Right lobe of liver (tissue), 6 donors: ENCODE measurements at regions not wholly inside any gene's neighbourhood (a gene's known extent, or its start where the extent isn't known, plus 50 kb on each side); places are given as distances from the start of the nearest gene placed in this dataset.
"Not testable (repeated sequence)": the region's sequence is repeated elsewhere in the genome, so short reads cannot be mapped to it uniquely, and the experiment has no call there.

Experiments
- ATAC-seq, 4 donors: fragments of 200-7000 bp; cut with Tn5 transposase; one replicate each; pipeline ENCODE4 v1.9.1; 2020; ENCODE audit warnings: mild to moderate bottlenecking in 4 of 4, moderate library complexity in 4 of 4
- DNase-seq, 3 donors: peaks; one replicate each; pipeline ENCODE4 v3.0.0-alpha.2; 2020
- H3K27ac ChIP-seq, 3 donors: fragments of 200-600 bp; one replicate each; pipeline ENCODE4 v1.8.0; 2022
- H3K27me3 ChIP-seq, 2 donors: fragments of 200-600 bp; one replicate each; pipeline ENCODE4 v1.8.0; 2022
- H3K36me3 ChIP-seq, 4 donors: fragments of 200-600 bp; sonication (generic) in 1 of 4; one replicate each; pipeline versions ENCODE4 v1.5.1 to v1.8.0; 2017 to 2022; ENCODE audit warnings: control low read depth in 1 of 4
- H3K4me1 ChIP-seq, 4 donors: fragments of 200-600 bp; sonication (generic) in 1 of 4; one replicate each; pipeline versions ENCODE4 v1.5.1 to v1.8.0; 2017 to 2022; ENCODE audit warnings: control low read depth in 1 of 4
- H3K4me3 ChIP-seq, 3 donors: fragments of 200-600 bp; one replicate each; pipeline ENCODE4 v1.8.0; 2022
- H3K9me3 ChIP-seq, 4 donors: fragments of 200-600 bp; sonication (generic) in 1 of 4; one replicate each; pipeline versions ENCODE4 v1.5.1 to v1.8.0; 2017 to 2022; ENCODE audit warnings: control low read depth in 1 of 4
- CTCF ChIP-seq, 4 donors: fragments of 200-600 bp in 3 of 4; fragments of 450-650 bp in 1 of 4; IDR thresholded peaks; one replicate each; pipeline versions ENCODE4 v1.5.1 to v1.8.0; 2016 to 2022; ENCODE audit warnings: antibody characterized with exemption in 4 of 4, mild to moderate bottlenecking in 2 of 4
- POLR2A ChIP-seq: fragments of 450-650 bp; IDR thresholded peaks from one replicate; pipeline ENCODE4 v1.6.1; 2017; ENCODE audit warnings: antibody characterized with exemption, mild to moderate bottlenecking
- WGBS: methylation state at CpG from one replicate; pipeline ENCODE4 v1.1.6; 2018; ENCODE audit warnings: low coverage, low lambda C conversion rate; ENCODE audit not compliant: insufficient coverage; ENCODE audit errors: missing lambda C conversion rate; 5-methylcytosine and 5-hydroxymethylcytosine counted together
- intact Hi-C, 2 donors: fragments of 100-400 bp; cut with DNase I; formaldehyde crosslinking; loops; one replicate each; pipeline versions ENCODE4 v1.11.2 to v1.14.1; 2022
- donor health status: DM: no; HTN: yes; CAD: no.
- donor health status: DM: no; HTN: no; CAD: no.
- donor health status: DM: no; HTN: no; CAD: no.
- donor health status: DM: no; HTN: yes; CAD: no.
- donor health status: DM: no; HTN: yes; CAD: no.

GRCh38 chr4:43146198-43146597 lies 253.7 kb downstream of the GRXCR1 start:
- no peak for DNase-seq
- H3K4me1 ChIP-seq = no peaks in the 10 kb centered on the region
- H3K9me3 ChIP-seq = no peaks in the 10 kb centered on the region
- no peak for TF ChIP-seq CTCF (IDR thresholded peaks at IDR 0.05)
- TF ChIP-seq POLR2A = no peak
- no peak for ATAC-seq
- H3K27me3 ChIP-seq = no peaks in the 10 kb centered on the region
- WGBS = 15% methylated on average over 3 of the region's 3 CpGs
- H3K4me3 ChIP-seq = no peak overlapping the region
- intact Hi-C loops = no loop called here
- no peaks in the 10 kb centered on the region for H3K36me3 ChIP-seq
- H3K27ac ChIP-seq = no peak overlapping the region

- no CpG with 5 or more reads among the region's 2 CpGs for WGBS
- Histone ChIP-seq H3K4me3 (no peak overlapping the region), H3K9me3 (no peaks in the 10 kb centered on the region), H3K4me1 (no peaks in the 10 kb centered on the region), H3K27ac (no peak overlapping the region), H3K36me3 (no peaks in the 10 kb centered on the region), H3K27me3 (no peaks in the 10 kb centered on the region)
- intact Hi-C loops = no loop called here
- DNase-seq = no peak
- ATAC-seq = no peak
- TF ChIP-seq POLR2A (no peak), CTCF (IDR thresholded peaks at IDR 0.05) (no peak)
Observed at GRCh38 chr4:43148481-43148880, 256.0 kb downstream of the GRXCR1 start.

- ATAC-seq (no peak), DNase-seq (no peak)
- Histone ChIP-seq H3K9me3 (no peaks in the 10 kb centered on the region), H3K27ac (no peak overlapping the region), H3K27me3 (no peaks in the 10 kb centered on the region), H3K4me1 (no peaks in the 10 kb centered on the region), H3K36me3 (no peaks in the 10 kb centered on the region), H3K4me3 (no peak overlapping the region)
- intact Hi-C loops = no loop called here
- WGBS = 29% methylated on average over 5 of the region's 5 CpGs
- TF ChIP-seq POLR2A = no peak
- TF ChIP-seq CTCF (IDR thresholded peaks at IDR 0.05) = no peak
Observed at GRCh38 chr4:43163101-43163792, 270.7 kb downstream of the GRXCR1 start.

GRCh38 chr4:43189741-43190140 lies 297.2 kb downstream of the GRXCR1 start:
- TF ChIP-seq CTCF (IDR thresholded peaks at IDR 0.05) = no peak
- no peak for TF ChIP-seq POLR2A
- H3K9me3 ChIP-seq = no peaks in the 10 kb centered on the region
- WGBS = 57% methylated on average over 4 of the region's 4 CpGs
- intact Hi-C loops = no loop called here
- no peaks in the 10 kb centered on the region for H3K27me3 ChIP-seq
- H3K4me1 ChIP-seq = no peaks in the 10 kb centered on the region
- ATAC-seq = no peak
- DNase-seq = no peak
- H3K36me3 ChIP-seq = no peaks in the 10 kb centered on the region
- no peak overlapping the region for H3K27ac ChIP-seq
- H3K4me3 ChIP-seq = no peak overlapping the region

GRCh38 chr4:43212576-43212975 lies 320.1 kb downstream of the GRXCR1 start:
- 42% methylated on average over 1 of the region's 1 CpG for WGBS
- intact Hi-C loops = not testable (repeated sequence)

More at GRCh38 chr4:43212576-43212975, 320.1 kb downstream of the GRXCR1 start:
- H3K4me1 ChIP-seq, H3K27me3 ChIP-seq, H3K9me3 ChIP-seq, H3K36me3 ChIP-seq, H3K4me3 ChIP-seq, DNase-seq, H3K27ac ChIP-seq, ATAC-seq: not testable (repeated sequence)
